Fibroblast of mammary gland (primary cell): ENCODE measurements at regions not wholly inside any gene's neighbourhood (a gene's known extent, or its start where the extent isn't known, plus 50 kb on each side); places are given as distances from the start of the nearest gene placed in this dataset.
"Not testable (repeated sequence)": the region's sequence is repeated elsewhere in the genome, so short reads cannot be mapped to it uniquely, and the experiment has no call there.

Experiments
- DNase-seq: peaks from one replicate; pipeline ENCODE4 v3.0.0-alpha.2; 2010; ENCODE audit warnings: low read depth
- H3K4me3 ChIP-seq: 2 replicates; pipeline ENCODE4 v1.5.1; 2011; ENCODE audit warnings: low read depth, mild to moderate bottlenecking, low read length, moderate library complexity; ENCODE audit not compliant: control insufficient read depth
- TF ChIP-seq, protein P1 (sequence below): conservative IDR thresholded peaks from 2 replicates; pipeline ENCODE4 v1.5.1; 2011; ENCODE audit warnings: low read depth, low read length, inconsistent platforms; ENCODE audit not compliant: control insufficient read depth, insufficient read depth

DNA sequence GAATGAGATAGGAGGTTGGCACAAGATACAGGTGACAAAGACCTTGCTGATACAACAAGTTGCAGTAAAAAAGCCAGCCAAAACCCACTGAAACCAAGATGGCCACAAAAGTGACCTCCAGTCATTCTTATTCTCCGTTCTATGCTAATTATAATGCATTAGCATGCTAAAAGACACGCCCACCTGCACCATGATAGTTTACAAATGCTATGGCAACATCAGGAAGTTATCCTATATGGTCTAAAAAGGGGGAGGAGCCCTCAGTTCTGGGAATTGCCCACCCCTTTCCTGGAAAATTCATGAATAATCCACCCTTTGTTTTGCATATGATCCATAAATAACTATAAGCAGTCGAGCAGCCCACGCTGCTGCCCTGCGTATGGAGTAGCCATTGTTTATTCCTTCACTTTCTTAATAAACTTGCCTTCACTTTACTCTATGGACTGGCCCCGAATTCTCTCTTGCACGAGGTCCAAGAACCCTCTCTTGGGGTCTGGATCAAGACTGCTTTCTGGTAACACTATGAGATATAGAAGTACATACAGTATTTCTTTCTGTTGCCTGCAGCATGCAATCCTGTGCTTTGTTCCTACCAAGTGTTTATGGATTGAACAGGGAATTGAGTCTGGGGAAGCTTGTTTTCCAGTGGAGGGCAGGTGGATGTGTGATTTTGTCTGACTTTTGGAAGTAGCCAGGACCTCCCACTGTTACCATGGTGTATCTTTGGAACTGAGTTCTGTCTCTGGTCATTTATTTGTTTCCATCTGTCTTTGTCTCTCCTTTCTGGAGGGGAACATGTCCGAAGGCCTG, 72.0 kb upstream of the TGM3 start:
- TF ChIP-seq, protein P1, sequence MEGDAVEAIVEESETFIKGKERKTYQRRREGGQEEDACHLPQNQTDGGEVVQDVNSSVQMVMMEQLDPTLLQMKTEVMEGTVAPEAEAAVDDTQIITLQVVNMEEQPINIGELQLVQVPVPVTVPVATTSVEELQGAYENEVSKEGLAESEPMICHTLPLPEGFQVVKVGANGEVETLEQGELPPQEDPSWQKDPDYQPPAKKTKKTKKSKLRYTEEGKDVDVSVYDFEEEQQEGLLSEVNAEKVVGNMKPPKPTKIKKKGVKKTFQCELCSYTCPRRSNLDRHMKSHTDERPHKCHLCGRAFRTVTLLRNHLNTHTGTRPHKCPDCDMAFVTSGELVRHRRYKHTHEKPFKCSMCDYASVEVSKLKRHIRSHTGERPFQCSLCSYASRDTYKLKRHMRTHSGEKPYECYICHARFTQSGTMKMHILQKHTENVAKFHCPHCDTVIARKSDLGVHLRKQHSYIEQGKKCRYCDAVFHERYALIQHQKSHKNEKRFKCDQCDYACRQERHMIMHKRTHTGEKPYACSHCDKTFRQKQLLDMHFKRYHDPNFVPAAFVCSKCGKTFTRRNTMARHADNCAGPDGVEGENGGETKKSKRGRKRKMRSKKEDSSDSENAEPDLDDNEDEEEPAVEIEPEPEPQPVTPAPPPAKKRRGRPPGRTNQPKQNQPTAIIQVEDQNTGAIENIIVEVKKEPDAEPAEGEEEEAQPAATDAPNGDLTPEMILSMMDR, result no peak
- DNase-seq, result no peak

GRCh38 chr20:2224368-2224639, 71.5 kb upstream of the TGM3 start:
- no peak for DNase-seq
- no peak overlapping the region for H3K4me3 ChIP-seq
- TF ChIP-seq, protein P1, result no peak

More for the DNA sequence above, 72.0 kb upstream of the TGM3 start:
- H3K4me3 ChIP-seq, result no peak overlapping the region

- not testable (repeated sequence) for H3K4me3 ChIP-seq
Observed at GRCh38 chr20:2227285-2227684, 68.5 kb upstream of the TGM3 start.

DNA sequence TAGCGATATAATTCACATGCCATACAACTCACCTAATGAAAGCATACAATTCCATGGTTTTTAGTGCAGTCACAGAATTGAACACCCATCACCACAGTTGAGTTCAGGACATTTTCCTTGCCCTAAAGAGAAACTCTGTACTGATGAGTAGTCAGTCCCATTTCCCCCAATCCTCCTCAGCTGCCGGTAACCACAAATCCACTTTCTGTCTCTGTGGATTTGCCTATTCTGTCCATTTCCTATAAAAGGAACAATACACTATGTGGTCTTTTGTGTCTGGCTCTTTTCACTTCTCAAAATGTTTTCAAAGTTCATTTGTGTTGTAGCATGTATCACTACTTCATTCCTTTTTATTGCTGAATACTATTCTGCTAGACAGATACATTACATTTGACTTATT, 67.9 kb upstream of the TGM3 start:
- TF ChIP-seq, protein P1, result no peak
- DNase-seq, result no peak
- H3K4me3 ChIP-seq, result no peak overlapping the region

More at GRCh38 chr20:2227285-2227684, 68.5 kb upstream of the TGM3 start:
- not testable (repeated sequence) for DNase-seq

- H3K4me3 ChIP-seq, result no peak overlapping the region
- TF ChIP-seq, protein P1, result no peak
- no peak for DNase-seq
Observed at GRCh38 chr20:2228926-2229325, 66.9 kb upstream of the TGM3 start.

DNA sequence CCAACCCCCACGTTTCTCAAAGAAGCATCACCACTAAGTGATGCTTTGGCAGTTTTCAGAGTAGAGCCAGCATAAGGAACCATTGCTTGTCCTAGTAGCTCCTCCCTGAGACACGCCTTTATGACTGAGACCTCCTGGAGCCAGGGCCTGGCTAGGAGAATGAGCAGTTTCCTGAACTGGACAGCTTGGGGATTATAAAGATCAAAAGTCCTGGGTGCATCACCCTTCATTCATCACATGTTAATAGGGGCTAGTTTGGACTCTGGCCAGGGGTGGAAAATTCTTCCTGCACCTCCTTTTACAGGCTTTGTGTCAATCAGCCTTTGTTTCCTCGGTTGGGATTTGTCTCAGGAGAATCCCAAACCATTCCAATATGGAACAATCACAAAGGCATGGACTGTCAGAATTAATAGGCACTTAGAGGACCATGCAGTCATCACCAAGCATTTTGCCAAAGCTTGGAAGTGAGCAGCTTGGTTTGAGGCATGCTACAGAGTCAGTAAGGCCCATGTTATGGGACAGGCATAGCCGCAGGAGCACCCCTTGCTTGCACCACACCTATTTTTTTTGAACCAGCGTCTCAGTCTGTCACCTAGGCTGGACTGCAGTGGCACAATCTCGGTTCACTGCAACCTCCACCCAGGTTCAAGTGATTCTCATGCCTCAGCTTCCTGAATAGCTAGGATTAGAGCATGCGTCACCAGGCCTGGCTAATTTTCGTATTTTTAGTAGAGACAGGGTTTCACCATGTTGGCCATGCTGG, 64.9 kb upstream of the TGM3 start:
- H3K4me3 ChIP-seq, result no peak overlapping the region
- peak; percentile 26 for DNase-seq
- TF ChIP-seq, protein P1, result no peak

DNA sequence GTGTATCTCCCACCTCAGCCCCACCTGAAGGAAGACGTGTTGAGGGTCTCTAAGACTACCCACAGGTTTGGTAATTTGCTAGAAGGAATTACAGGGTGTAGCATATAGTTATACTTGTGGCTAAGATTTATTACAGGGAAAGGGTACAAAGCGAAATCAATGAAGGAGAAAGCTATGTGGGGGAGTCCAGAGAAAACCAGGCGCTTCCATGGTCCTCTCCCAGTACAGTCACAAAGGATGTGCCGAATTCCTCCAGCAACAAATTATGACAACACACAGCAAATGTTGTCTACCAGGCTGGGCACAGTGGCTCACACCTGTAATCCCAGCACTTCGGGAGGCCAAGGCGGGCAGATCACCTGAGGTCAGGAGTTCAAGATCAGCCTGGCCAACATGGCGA, 64.1 kb upstream of the TGM3 start:
- no peak for DNase-seq
- TF ChIP-seq, protein P1, result no peak
- no peak overlapping the region for H3K4me3 ChIP-seq
